Right kidney (tissue), 1 donor: ENCODE measurements at regions not wholly inside any gene's neighbourhood (a gene's known extent, or its start where the extent isn't known, plus 50 kb on each side); places are given as distances from the start of the nearest gene placed in this dataset.
"Not testable (repeated sequence)": the region's sequence is repeated elsewhere in the genome, so short reads cannot be mapped to it uniquely, and the experiment has no call there.

Source experiments
- DNase-seq: peaks from one replicate; pipeline ENCODE4 v3.0.0-alpha.2; 2016

DNA sequence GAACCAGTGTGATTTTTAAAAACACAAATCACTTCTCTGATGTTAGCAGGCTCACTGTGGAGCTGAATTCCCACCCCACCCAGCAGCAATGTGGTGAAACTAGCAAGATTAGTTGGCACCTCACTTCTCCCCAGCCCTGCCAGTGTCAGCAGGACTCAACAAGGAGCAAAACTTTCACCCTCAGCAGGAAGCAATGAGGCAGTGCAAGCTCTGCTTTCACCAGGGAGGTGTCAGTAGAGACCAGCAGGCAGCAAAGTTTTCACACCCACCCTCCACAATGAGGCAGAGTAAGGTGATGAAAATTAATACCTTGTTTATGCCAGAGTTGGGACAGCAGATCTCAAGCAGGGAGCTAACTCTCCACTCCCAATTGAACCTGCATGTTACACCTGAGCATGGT lies 565.0 kb downstream of the CETN3 start:
- no peak for DNase-seq

DNA sequence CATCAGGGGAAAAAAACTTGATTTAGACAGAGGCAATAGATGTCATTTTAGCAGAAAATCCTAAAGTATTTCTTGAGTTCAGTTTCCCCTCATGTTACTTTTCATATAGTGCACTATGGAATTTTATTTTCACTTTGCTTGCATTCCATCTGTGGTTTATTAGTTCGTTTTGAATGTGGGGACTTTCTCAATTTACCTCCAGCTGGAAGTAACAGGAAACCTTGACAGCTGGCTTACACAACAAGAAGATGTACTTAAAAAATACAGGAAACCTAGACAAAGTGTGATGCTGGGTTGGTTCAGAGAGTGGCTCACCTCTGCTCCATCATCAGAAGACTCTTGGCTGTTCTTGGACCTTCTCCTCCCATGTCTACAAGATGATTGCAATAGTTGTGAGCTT lies 567.0 kb downstream of the CETN3 start:
- no peak for DNase-seq

DNA sequence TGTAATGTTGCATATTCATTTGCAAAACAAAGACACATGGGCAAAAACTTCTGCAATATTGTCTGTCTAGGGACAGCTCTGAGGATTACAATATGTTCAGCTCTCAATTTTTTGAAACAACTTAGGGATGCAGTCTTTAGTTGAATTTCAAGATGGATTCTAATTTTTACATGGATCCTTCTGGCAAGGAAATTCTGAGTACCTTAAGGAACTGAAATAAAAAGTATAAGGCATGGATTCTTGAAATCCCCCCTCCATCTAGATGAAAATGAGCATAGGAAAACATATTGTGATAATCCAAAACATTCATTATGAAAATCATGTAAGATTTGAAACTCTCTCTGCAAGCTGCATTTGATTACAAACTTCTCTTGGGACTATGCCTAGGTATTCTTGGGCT lies 568.6 kb downstream of the CETN3 start:
- no peak for DNase-seq

GRCh38 chr5:89830691-89831090 lies 578.9 kb downstream of the CETN3 start:
- DNase-seq: no peak

DNA sequence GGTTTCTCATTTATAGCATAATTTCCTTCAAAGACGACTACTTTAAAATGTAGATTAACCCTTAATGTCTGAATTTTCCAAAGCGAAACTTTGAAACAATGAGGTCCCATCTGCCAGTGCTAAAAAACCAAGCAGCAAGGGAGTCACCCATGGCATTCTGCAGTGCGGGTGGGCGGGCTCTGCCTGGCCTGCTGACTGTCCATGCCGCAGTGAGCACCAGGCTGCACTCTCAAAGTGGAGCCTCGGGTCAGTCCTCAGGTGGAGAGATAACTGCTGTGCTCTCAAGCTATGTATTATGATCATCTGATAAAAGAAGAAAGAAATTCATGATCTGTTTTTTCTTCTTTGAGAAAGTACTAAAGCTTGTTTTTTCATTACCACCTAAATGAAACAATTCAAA lies 581.6 kb downstream of the CETN3 start:
- DNase-seq: no peak

DNA sequence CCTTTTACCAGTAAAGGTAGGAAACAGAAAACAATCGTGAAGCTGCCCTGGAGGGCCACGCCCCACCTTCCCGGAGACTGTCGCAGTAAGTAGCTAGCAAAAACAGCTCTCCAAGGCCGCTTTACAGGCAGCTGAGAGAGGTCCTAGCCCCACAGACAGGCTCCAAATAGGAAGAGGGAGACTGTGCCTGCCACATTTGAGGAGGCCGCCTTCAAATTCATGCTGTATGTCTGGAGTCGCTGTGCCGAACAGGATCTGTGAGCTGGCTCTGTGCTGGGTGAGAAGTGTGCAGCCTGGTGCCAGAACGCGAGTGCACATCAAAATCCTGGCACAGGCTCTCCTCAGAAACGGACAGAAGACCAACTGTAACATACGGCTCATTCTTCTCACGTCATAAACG lies 582.2 kb downstream of the CETN3 start:
- no peak for DNase-seq

DNA sequence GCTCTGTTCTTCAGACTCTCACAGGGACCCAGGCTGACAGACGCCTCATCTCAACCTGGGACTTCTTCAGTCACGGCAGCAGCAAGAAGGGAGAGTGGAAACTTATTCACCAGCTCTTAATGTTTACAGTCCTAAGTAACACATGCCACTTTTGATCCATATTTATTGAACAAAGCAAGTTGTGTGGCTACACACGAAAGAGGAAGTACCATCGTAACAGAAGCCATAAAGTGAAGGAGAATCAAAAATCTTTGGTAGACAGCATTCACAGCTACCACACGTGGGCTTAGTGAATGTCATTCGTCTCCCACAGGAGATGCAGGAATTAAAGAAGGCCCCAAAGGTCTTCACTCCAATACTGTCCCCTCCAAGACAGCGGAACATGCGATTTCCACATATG lies 582.6 kb downstream of the CETN3 start:
- DNase-seq: no peak

DNA sequence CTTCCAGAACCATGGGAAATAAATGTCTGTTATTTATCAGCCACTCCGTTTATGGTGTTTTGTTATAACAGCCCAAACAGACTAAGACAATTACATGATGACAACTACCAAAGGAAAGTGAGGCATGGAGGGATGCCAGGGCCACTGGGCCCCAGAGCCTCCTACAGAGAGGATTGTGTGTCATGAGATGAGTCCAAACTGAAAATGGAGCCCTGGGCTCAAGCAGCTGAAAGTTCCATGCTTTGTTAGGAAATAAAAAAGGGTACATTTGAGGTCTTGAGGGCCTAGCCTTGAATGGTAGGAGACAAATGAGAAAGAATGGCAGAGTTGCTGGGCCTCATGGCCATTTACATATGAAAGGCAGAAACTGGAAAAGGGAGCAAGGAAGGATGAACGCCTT lies 586.5 kb downstream of the CETN3 start:
- no peak for DNase-seq

DNA sequence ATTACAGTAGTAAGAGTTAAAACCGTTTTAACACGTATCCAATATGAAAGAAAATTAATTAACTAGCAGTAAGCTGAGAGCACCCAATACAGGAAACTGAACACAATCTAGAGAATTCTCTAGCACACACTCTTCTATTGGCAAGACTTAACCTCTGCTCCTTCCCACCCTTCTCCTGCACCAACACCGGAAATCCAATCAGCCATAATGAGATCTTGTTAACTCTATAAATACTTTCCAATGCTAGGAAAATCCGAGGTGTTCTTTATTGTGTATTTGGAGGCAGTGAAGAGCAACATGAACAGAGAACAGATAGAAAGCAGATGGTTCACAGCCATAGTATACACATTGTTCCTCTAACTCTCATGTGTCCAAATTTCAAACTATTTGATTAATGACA lies 591.7 kb downstream of the CETN3 start:
- DNase-seq: no peak

DNA sequence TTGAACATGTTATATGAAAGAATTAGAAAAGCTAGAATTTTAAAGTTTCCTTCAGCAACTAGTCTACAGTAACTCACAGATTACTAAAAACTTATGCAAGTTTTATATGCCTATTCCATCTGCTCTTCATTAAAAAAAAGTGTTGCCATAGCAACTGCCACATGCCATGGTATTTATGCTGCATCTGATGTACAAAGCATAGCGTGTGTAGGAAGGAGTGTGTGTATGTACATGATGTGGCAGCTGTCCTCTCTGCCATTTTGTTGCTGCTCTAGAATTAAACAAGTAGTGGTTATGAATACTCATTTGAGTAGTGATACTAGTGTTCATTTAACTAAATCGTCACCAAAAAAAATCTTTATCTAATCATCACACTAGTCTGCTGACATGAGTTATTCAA lies 593.5 kb downstream of the CETN3 start:
- no peak for DNase-seq

- DNase-seq: not testable (repeated sequence)
Observed at GRCh38 chr5:89800735-89801134, 608.8 kb downstream of the CETN3 start.

DNA sequence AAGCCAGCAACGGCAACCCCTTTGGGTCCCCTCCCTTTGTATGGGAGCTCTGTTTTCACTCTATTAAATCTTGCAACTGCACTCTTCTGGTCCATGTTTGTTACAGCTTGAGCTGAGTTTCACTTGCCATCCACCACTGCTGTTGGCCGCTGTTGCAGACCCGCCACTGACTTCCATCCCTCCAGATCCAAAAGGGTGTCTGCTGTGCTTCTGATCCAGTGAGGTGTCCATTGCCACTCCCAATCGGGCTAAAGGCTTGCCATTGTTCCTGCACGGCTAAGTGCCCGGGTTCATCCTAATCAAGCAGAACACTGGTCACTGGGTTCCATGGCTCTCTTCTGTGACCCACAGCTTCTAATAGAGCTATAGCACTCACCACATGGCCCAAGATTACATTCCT lies 615.1 kb downstream of the CETN3 start:
- DNase-seq: not testable (repeated sequence)

DNA sequence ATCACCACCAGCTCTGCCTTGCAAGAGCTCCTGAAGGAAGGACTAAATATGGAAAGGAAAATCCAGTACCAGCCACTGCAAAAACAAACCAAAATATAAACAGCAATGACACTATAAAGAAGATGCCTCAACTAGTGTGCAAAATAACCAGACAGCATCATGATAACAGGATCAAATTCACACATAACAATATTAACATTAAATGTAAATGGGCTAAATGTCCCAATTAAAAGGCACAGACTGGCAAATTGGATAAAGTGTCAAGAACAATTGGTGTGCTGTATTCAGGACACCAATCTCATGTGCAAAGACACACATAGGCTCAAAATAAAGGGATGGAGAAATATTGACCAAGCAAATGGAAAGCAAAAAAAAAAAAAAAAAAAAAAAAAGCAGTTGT lies 629.8 kb downstream of the CETN3 start:
- DNase-seq: not testable (repeated sequence)

GRCh38 chr5:89777758-89778157 lies 631.8 kb downstream of the CETN3 start:
- DNase-seq: no peak

- no peak for DNase-seq
Observed at GRCh38 chr5:89769975-89770374, 639.6 kb downstream of the CETN3 start.

GRCh38 chr5:89759802-89760201 lies 649.8 kb downstream of the CETN3 start:
- no peak for DNase-seq

- DNase-seq: no peak
Observed at GRCh38 chr5:89758146-89758545, 651.4 kb downstream of the CETN3 start.

DNA sequence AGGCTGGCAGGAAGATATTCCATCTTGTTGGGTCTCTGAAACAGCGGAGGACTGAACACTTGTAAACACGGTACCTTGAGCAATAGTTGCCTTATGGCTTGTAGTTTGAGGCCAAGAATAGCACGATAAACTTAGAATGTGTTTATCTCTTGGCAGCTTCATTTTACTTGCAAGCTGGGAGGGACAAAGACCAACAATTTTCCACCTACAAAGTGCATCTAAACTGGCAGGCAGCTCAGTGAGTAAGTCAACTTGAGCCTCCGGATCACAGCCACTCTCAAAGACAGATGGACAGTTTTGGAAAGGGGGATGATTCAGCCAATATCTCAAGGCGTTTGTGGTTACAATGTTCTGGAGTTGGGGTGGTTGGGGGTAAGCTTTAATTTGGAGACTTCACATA lies 652.6 kb downstream of the CETN3 start:
- no peak for DNase-seq

- DNase-seq: no peak
Observed at GRCh38 chr5:89755024-89755423, 654.5 kb downstream of the CETN3 start.

GRCh38 chr5:89735082-89735481 lies 674.5 kb downstream of the CETN3 start:
- DNase-seq: no peak

GRCh38 chr5:89733772-89734171 lies 675.8 kb downstream of the CETN3 start:
- DNase-seq: no peak

- no peak for DNase-seq
Observed at GRCh38 chr5:89729623-89730301, 679.8 kb downstream of the CETN3 start.

- DNase-seq: no peak
Observed at GRCh38 chr5:89728750-89729149, 680.8 kb downstream of the CETN3 start.

DNA sequence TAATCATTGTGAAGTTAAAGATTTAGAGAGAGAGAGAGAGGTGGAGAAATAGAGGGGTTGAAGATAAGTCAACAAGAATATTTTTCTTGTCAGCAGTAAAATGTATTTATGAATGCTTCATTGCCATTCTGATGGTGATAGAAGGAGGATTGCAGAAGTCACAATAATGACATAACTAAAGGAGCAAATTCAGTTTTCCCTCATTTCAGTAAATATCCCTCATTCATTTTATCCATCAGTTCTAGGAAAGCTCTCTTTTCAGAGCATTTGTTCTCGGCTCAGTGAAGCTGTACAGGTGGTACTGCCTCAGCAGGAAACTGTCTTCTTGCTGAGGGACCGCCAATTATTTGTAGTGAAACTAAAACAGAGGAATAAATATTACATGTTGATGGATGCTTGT lies 681.4 kb downstream of the CETN3 start:
- DNase-seq: no peak
